Panc1 (cell line): ENCODE measurements at regions not wholly inside any gene's neighbourhood (a gene's known extent, or its start where the extent isn't known, plus 50 kb on each side); places are given as distances from the start of the nearest gene placed in this dataset.

Source experiments
- ATAC-seq: fragments of 200-7000 bp; cut with Tn5 transposase; 2 replicates; pipeline ENCODE4 v1.9.1; 2020; ENCODE audit warnings: mild to moderate bottlenecking, moderate library complexity
- BruUV-seq: library from RNA; stranded (reverse); fragments of 400-500 nt; replicated peaks from 2 replicates; lab custom pipeline; 2021; lab: Mats Ljungman, UMichigan
- CTCF ChIA-PET: fragments of 300-600 bp; sonication (Branson Sonifier 250); formaldehyde crosslinking; loops from one replicate; lab custom pipeline; 2022; ENCODE audit warnings: antibody characterized with exemption; lab: Charles Lee
- POLR2A ChIA-PET: fragments of 300-600 bp; sonication (Branson Sonifier 250); formaldehyde crosslinking; loops from one replicate; lab custom pipeline; 2022; ENCODE audit warnings: antibody characterized with exemption; lab: Charles Lee
- DNase-seq: peaks from one replicate; pipeline ENCODE4 v3.0.0-alpha.2; 2010; ENCODE audit warnings: low read depth, low spot score
- H3K27ac ChIP-seq: 2 replicates; pipeline ENCODE4 v1.5.1; 2011; ENCODE audit warnings: mild to moderate bottlenecking, low read length, inconsistent platforms
- H3K27me3 ChIP-seq: fragments of 200-500 bp; sonication (Bioruptor generic); 2 replicates; pipeline ENCODE4 v1.6.0; 2014; ENCODE audit warnings: low read length, inconsistent platforms; ENCODE audit not compliant: control insufficient read depth, insufficient read depth
- H3K36me3 ChIP-seq: fragments of 200-500 bp; sonication (Bioruptor generic); 2 replicates; pipeline ENCODE4 v1.5.1; 2014; ENCODE audit warnings: inconsistent platforms, mild to moderate bottlenecking, low read length, moderate library complexity; ENCODE audit not compliant: control insufficient read depth, insufficient read depth
- H3K4me1 ChIP-seq: 2 replicates; pipeline ENCODE4 v1.5.1; 2011; ENCODE audit warnings: inconsistent platforms, mild to moderate bottlenecking, low read length, moderate library complexity; ENCODE audit not compliant: control insufficient read depth, insufficient read depth
- H3K4me3 ChIP-seq, 2 experiments: 2 replicates each; pipeline ENCODE4 v1.5.1; 2011 to 2012; ENCODE audit warnings: low read depth in 2 of 2, low read length in 2 of 2, mild to moderate bottlenecking in 2 of 2, inconsistent platforms in 1 of 2, moderate library complexity in 1 of 2
- H3K9me3 ChIP-seq: fragments of 200-500 bp; sonication (Bioruptor generic); 2 replicates; pipeline ENCODE4 v1.5.1; 2014; ENCODE audit warnings: low read depth, mild to moderate bottlenecking, inconsistent platforms, low read length, moderate library complexity; ENCODE audit not compliant: control insufficient read depth, insufficient read depth
- POLR2AphosphoS5 ChIP-seq: IDR thresholded peaks from 2 replicates; pipeline ENCODE4 v1.6.1; 2012; ENCODE audit warnings: mild to moderate bottlenecking, low read depth, low read length, moderate library complexity
- SIN3A ChIP-seq: IDR thresholded peaks from 2 replicates; pipeline ENCODE4 v1.6.1; 2012; ENCODE audit warnings: low read depth, mild to moderate bottlenecking, low read length, moderate library complexity, borderline replicate concordance; ENCODE audit not compliant: insufficient read depth
- TCF7L2 ChIP-seq: IDR thresholded peaks from 2 replicates; pipeline ENCODE4 v1.6.1; 2011; ENCODE audit warnings: mild to moderate bottlenecking, low read depth, low read length, inconsistent platforms
- in situ Hi-C: cut with HindIII; loops from 2 replicates; pipeline ENCODE4 v1.10.0; 2016; ENCODE audit warnings: low sequenced_read_pairs, low pct_unique_long_range_greater_than_20kb
- intact Hi-C: fragments of 100-400 bp; cut with micrococcal nuclease; formaldehyde crosslinking; loops from one replicate; pipeline ENCODE4 v1.10.0; 2022; ENCODE audit not compliant: unreplicated experiment
- TF ChIP-seq, protein P1 (sequence below), 2 experiments: IDR thresholded peaks; 2 replicates each; pipeline ENCODE4 v1.6.1; 2011 to 2012; ENCODE audit warnings: low read depth in 2 of 2, control low read depth in 1 of 2, low read length in 1 of 2, mild to moderate bottlenecking in 1 of 2, moderate library complexity in 1 of 2; ENCODE audit not compliant: insufficient read depth in 1 of 2
- TF ChIP-seq, protein P2 (sequence below): fragments of 450-650 bp; IDR thresholded peaks from 2 replicates; pipeline ENCODE4 v1.5.1; 2017; ENCODE audit warnings: mild to moderate bottlenecking

DNA sequence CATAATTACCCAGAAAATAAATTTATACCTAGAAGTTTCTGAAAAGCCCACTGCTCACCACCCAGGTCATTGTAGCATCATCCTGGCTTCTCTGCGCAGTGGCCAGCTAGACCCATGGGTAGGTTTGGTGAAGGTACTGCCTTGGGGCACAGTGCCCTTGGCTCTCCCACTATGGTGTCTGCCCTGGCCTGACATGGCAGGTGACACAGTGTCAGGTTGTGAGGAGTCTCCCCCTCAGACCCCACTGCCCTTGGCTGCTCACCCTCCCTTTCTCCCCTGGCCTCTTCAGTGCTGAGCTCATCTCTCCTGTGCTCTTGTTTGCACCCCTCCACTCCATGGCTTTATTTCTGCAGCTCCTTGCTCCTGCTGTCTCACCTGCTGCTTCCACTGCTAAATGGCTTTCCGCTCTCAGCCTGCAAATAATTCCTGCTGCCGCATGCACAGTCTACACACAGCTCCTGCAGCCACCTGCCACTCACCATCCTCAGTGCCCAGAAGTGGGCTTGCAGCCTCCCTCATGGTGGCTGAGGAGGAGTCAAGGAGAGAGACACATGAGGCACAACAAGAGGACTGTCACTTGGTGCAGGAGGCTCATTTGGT is 313.4 kb upstream of the MOCS1 start:
- in situ Hi-C loops (no loop called here), intact Hi-C loops (no loop called here)
- TF ChIP-seq TCF7L2 (no peak), POLR2AphosphoS5 (no peak)
- TF ChIP-seq, protein P1, sequence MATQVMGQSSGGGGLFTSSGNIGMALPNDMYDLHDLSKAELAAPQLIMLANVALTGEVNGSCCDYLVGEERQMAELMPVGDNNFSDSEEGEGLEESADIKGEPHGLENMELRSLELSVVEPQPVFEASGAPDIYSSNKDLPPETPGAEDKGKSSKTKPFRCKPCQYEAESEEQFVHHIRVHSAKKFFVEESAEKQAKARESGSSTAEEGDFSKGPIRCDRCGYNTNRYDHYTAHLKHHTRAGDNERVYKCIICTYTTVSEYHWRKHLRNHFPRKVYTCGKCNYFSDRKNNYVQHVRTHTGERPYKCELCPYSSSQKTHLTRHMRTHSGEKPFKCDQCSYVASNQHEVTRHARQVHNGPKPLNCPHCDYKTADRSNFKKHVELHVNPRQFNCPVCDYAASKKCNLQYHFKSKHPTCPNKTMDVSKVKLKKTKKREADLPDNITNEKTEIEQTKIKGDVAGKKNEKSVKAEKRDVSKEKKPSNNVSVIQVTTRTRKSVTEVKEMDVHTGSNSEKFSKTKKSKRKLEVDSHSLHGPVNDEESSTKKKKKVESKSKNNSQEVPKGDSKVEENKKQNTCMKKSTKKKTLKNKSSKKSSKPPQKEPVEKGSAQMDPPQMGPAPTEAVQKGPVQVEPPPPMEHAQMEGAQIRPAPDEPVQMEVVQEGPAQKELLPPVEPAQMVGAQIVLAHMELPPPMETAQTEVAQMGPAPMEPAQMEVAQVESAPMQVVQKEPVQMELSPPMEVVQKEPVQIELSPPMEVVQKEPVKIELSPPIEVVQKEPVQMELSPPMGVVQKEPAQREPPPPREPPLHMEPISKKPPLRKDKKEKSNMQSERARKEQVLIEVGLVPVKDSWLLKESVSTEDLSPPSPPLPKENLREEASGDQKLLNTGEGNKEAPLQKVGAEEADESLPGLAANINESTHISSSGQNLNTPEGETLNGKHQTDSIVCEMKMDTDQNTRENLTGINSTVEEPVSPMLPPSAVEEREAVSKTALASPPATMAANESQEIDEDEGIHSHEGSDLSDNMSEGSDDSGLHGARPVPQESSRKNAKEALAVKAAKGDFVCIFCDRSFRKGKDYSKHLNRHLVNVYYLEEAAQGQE (IDR thresholded peaks at IDR 0.05; ENCODE audit: insufficient read depth in 1 of 2, low read depth in 2 of 2, low read length in 1 of 2) = no peak
- Histone ChIP-seq H3K9me3 (no peaks in the 10 kb centered on the region), H3K27me3 (no peaks in the 10 kb centered on the region), H3K4me1 (no peaks in the 10 kb centered on the region), H3K4me3 (no peak overlapping the region), H3K36me3 (no peaks in the 10 kb centered on the region), H3K27ac (no peak overlapping the region)
- ATAC-seq = no peak
- ChIA-PET POLR2A (no interaction called here), CTCF (no interaction called here)
- DNase-seq = no peak
- BruUV-seq = no TSS peak

DNA sequence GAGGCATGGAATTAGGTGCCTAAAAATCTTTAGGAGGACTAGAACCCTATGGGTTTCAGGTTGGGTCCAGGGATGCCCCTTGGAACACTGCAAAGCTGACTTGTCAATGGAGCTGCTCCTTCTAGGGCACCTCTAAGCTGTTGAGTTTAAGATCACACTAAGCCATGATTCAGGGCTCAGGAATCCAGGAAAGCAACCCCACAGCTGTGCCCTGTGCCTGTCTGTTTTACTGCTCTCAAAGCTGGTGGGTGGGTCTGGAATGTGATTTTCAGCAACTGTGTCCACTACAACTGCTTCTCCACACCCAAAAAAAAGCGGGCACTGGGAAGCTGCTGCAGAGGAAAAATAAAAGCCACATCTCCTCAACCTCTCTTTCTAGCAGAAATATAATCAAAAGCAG is 310.4 kb upstream of the MOCS1 start:
- intact Hi-C loops = no loop called here
- in situ Hi-C loops = no loop called here
- no peak overlapping the region for H3K27ac ChIP-seq
- no TSS peak for BruUV-seq
- no peak overlapping the region for H3K4me3 ChIP-seq
- H3K4me1 ChIP-seq = no peaks in the 10 kb centered on the region
- TF ChIP-seq POLR2AphosphoS5 = no peak
- TF ChIP-seq, protein P1 (IDR thresholded peaks at IDR 0.05; ENCODE audit: insufficient read depth in 1 of 2, low read depth in 2 of 2, low read length in 1 of 2) = no peak
- TF ChIP-seq, protein P2, sequence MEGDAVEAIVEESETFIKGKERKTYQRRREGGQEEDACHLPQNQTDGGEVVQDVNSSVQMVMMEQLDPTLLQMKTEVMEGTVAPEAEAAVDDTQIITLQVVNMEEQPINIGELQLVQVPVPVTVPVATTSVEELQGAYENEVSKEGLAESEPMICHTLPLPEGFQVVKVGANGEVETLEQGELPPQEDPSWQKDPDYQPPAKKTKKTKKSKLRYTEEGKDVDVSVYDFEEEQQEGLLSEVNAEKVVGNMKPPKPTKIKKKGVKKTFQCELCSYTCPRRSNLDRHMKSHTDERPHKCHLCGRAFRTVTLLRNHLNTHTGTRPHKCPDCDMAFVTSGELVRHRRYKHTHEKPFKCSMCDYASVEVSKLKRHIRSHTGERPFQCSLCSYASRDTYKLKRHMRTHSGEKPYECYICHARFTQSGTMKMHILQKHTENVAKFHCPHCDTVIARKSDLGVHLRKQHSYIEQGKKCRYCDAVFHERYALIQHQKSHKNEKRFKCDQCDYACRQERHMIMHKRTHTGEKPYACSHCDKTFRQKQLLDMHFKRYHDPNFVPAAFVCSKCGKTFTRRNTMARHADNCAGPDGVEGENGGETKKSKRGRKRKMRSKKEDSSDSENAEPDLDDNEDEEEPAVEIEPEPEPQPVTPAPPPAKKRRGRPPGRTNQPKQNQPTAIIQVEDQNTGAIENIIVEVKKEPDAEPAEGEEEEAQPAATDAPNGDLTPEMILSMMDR = no peak
- TF ChIP-seq SIN3A = no peak
- TF ChIP-seq TCF7L2 = no peak
- no peak for ATAC-seq
- no peak for DNase-seq
- no peaks in the 10 kb centered on the region for H3K36me3 ChIP-seq
- ChIA-PET POLR2A (interaction anchor here (0.6 kb wide), 1 partner anchor 85 kb away, joined by 3 read pairs; no protein-coding TSS in a partner anchor), CTCF (no interaction called here)
- H3K9me3 ChIP-seq = no peaks in the 10 kb centered on the region
- no peaks in the 10 kb centered on the region for H3K27me3 ChIP-seq
